ENCODE measurements at regions not wholly inside any gene's neighbourhood (a gene's known extent, or its start where the extent isn't known, plus 50 kb on each side); places are given as distances from the start of the nearest gene placed in this dataset.

GRCh38 chr14:97506626-97507025 is 709.4 kb downstream of the VRK1 start:
- Histone ChIP-seq H3K9ac (ENCODE audit: low read length) (no peak overlapping the region), H3K27me3 (ENCODE audit: control insufficient read depth, insufficient read depth, low read length) (no peaks in the 10 kb centered on the region), H3K9me3 (ENCODE audit: control insufficient read depth, low read length) (no peaks in the 10 kb centered on the region), H3K4me1 (ENCODE audit: control insufficient read depth, insufficient read depth, low read length) (no peaks in the 10 kb centered on the region), H3K4me3 (ENCODE audit: low read length) (no peak overlapping the region), H3K36me3 (ENCODE audit: control insufficient read depth, insufficient read depth, low read length) (no peaks in the 10 kb centered on the region)

- Histone ChIP-seq H3K4me1 (ENCODE audit: control insufficient read depth, insufficient read depth, low read length) (no peaks in the 10 kb centered on the region), H3K36me3 (ENCODE audit: control insufficient read depth, insufficient read depth, low read length) (no peaks in the 10 kb centered on the region), H3K9me3 (ENCODE audit: control insufficient read depth, low read length) (no peaks in the 10 kb centered on the region), H3K4me3 (ENCODE audit: low read length) (no peak overlapping the region), H3K9ac (ENCODE audit: low read length) (no peak overlapping the region), H3K27me3 (ENCODE audit: control insufficient read depth, insufficient read depth, low read length) (no peaks in the 10 kb centered on the region)
Measured at GRCh38 chr14:97513891-97514290, 716.7 kb downstream of the VRK1 start.

GRCh38 chr14:97517566-97518234 is 720.5 kb downstream of the VRK1 start:
- Histone ChIP-seq H3K4me1 (ENCODE audit: control insufficient read depth, insufficient read depth, low read length) (no peaks in the 10 kb centered on the region), H3K9ac (ENCODE audit: low read length) (no peak overlapping the region), H3K4me3 (ENCODE audit: low read length) (no peak overlapping the region)

GRCh38 chr14:97523936-97524335 is 726.8 kb downstream of the VRK1 start:
- Histone ChIP-seq H3K4me1 (ENCODE audit: control insufficient read depth, insufficient read depth, low read length) (no peaks in the 10 kb centered on the region), H3K9ac (ENCODE audit: low read length) (no peak overlapping the region), H3K4me3 (ENCODE audit: low read length) (no peak overlapping the region), H3K9me3 (ENCODE audit: control insufficient read depth, low read length) (no peaks in the 10 kb centered on the region), H3K27me3 (ENCODE audit: control insufficient read depth, insufficient read depth, low read length) (no peaks in the 10 kb centered on the region), H3K36me3 (ENCODE audit: control insufficient read depth, insufficient read depth, low read length) (no peaks in the 10 kb centered on the region)

More at GRCh38 chr14:97517566-97518234, 720.5 kb downstream of the VRK1 start:
- H3K27me3 ChIP-seq (ENCODE audit: control insufficient read depth, insufficient read depth, low read length) = no peaks in the 10 kb centered on the region
- no peaks in the 10 kb centered on the region for H3K36me3 ChIP-seq (ENCODE audit: control insufficient read depth, insufficient read depth, low read length)
- no peaks in the 10 kb centered on the region for H3K9me3 ChIP-seq (ENCODE audit: control insufficient read depth, low read length)

GRCh38 chr14:97524589-97525319 is 727.6 kb downstream of the VRK1 start:
- H3K9me3 ChIP-seq (ENCODE audit: control insufficient read depth, low read length) = no peaks in the 10 kb centered on the region
- H3K4me1 ChIP-seq (ENCODE audit: control insufficient read depth, insufficient read depth, low read length) = no peaks in the 10 kb centered on the region
- H3K9ac ChIP-seq (ENCODE audit: low read length) = no peak overlapping the region

GRCh38 chr14:97527993-97528392 is 730.8 kb downstream of the VRK1 start:
- Histone ChIP-seq H3K9ac (ENCODE audit: low read length) (no peak overlapping the region), H3K27me3 (ENCODE audit: control insufficient read depth, insufficient read depth, low read length) (no peaks in the 10 kb centered on the region)

More at GRCh38 chr14:97524589-97525319, 727.6 kb downstream of the VRK1 start:
- Histone ChIP-seq H3K36me3 (ENCODE audit: control insufficient read depth, insufficient read depth, low read length) (no peaks in the 10 kb centered on the region), H3K4me3 (ENCODE audit: low read length) (no peak overlapping the region), H3K27me3 (ENCODE audit: control insufficient read depth, insufficient read depth, low read length) (no peaks in the 10 kb centered on the region)

GRCh38 chr14:97532052-97532451 is 734.9 kb downstream of the VRK1 start:
- Histone ChIP-seq H3K4me1 (ENCODE audit: control insufficient read depth, insufficient read depth, low read length) (no peaks in the 10 kb centered on the region), H3K27me3 (ENCODE audit: control insufficient read depth, insufficient read depth, low read length) (no peaks in the 10 kb centered on the region), H3K9ac (ENCODE audit: low read length) (no peak overlapping the region), H3K4me3 (ENCODE audit: low read length) (no peak overlapping the region), H3K9me3 (ENCODE audit: control insufficient read depth, low read length) (no peaks in the 10 kb centered on the region), H3K36me3 (ENCODE audit: control insufficient read depth, insufficient read depth, low read length) (no peaks in the 10 kb centered on the region)

More at GRCh38 chr14:97527993-97528392, 730.8 kb downstream of the VRK1 start:
- H3K4me1 ChIP-seq (ENCODE audit: control insufficient read depth, insufficient read depth, low read length) = no peaks in the 10 kb centered on the region
- H3K4me3 ChIP-seq (ENCODE audit: low read length) = no peak overlapping the region
- no peaks in the 10 kb centered on the region for H3K9me3 ChIP-seq (ENCODE audit: control insufficient read depth, low read length)
- no peaks in the 10 kb centered on the region for H3K36me3 ChIP-seq (ENCODE audit: control insufficient read depth, insufficient read depth, low read length)

GRCh38 chr14:97536421-97536820 is 739.2 kb downstream of the VRK1 start:
- Histone ChIP-seq H3K27me3 (ENCODE audit: control insufficient read depth, insufficient read depth, low read length) (no peaks in the 10 kb centered on the region), H3K36me3 (ENCODE audit: control insufficient read depth, insufficient read depth, low read length) (no peaks in the 10 kb centered on the region), H3K9ac (ENCODE audit: low read length) (no peak overlapping the region), H3K9me3 (ENCODE audit: control insufficient read depth, low read length) (no peaks in the 10 kb centered on the region), H3K4me1 (ENCODE audit: control insufficient read depth, insufficient read depth, low read length) (no peaks in the 10 kb centered on the region), H3K4me3 (ENCODE audit: low read length) (no peak overlapping the region)

GRCh38 chr14:97538749-97539410 is 741.7 kb downstream of the VRK1 start:
- Histone ChIP-seq H3K9me3 (ENCODE audit: control insufficient read depth, low read length) (no peaks in the 10 kb centered on the region), H3K4me1 (ENCODE audit: control insufficient read depth, insufficient read depth, low read length) (no peaks in the 10 kb centered on the region), H3K4me3 (ENCODE audit: low read length) (no peak overlapping the region), H3K27me3 (ENCODE audit: control insufficient read depth, insufficient read depth, low read length) (no peaks in the 10 kb centered on the region), H3K9ac (ENCODE audit: low read length) (no peak overlapping the region), H3K36me3 (ENCODE audit: control insufficient read depth, insufficient read depth, low read length) (no peaks in the 10 kb centered on the region)

- no peaks in the 10 kb centered on the region for H3K4me1 ChIP-seq (ENCODE audit: control insufficient read depth, insufficient read depth, low read length)
- H3K9ac ChIP-seq (ENCODE audit: low read length) = no peak overlapping the region
- H3K4me3 ChIP-seq (ENCODE audit: low read length) = no peak overlapping the region
- H3K36me3 ChIP-seq (ENCODE audit: control insufficient read depth, insufficient read depth, low read length) = no peaks in the 10 kb centered on the region
- no peaks in the 10 kb centered on the region for H3K9me3 ChIP-seq (ENCODE audit: control insufficient read depth, low read length)
- H3K27me3 ChIP-seq (ENCODE audit: control insufficient read depth, insufficient read depth, low read length) = no peaks in the 10 kb centered on the region
Measured at GRCh38 chr14:97539411-97539795, 742.2 kb downstream of the VRK1 start.

GRCh38 chr14:97539884-97540283 is 742.7 kb downstream of the VRK1 start:
- Histone ChIP-seq H3K4me3 (ENCODE audit: low read length) (no peak overlapping the region), H3K9ac (ENCODE audit: low read length) (no peak overlapping the region), H3K27me3 (ENCODE audit: control insufficient read depth, insufficient read depth, low read length) (no peaks in the 10 kb centered on the region)

GRCh38 chr14:97543221-97543620 is 746.0 kb downstream of the VRK1 start:
- H3K27me3 ChIP-seq (ENCODE audit: control insufficient read depth, insufficient read depth, low read length) = no peaks in the 10 kb centered on the region

More at GRCh38 chr14:97539884-97540283, 742.7 kb downstream of the VRK1 start:
- H3K36me3 ChIP-seq (ENCODE audit: control insufficient read depth, insufficient read depth, low read length) = no peaks in the 10 kb centered on the region
- no peaks in the 10 kb centered on the region for H3K9me3 ChIP-seq (ENCODE audit: control insufficient read depth, low read length)
- H3K4me1 ChIP-seq (ENCODE audit: control insufficient read depth, insufficient read depth, low read length) = no peaks in the 10 kb centered on the region

More at GRCh38 chr14:97543221-97543620, 746.0 kb downstream of the VRK1 start:
- Histone ChIP-seq H3K4me1 (ENCODE audit: control insufficient read depth, insufficient read depth, low read length) (no peaks in the 10 kb centered on the region), H3K9me3 (ENCODE audit: control insufficient read depth, low read length) (no peaks in the 10 kb centered on the region), H3K4me3 (ENCODE audit: low read length) (no peak overlapping the region), H3K9ac (ENCODE audit: low read length) (no peak overlapping the region), H3K36me3 (ENCODE audit: control insufficient read depth, insufficient read depth, low read length) (no peaks in the 10 kb centered on the region)

Data from mucosa of stomach (tissue), 1 donor.